GM21529 (cell line): ENCODE measurements at regions not wholly inside any gene's neighbourhood (a gene's known extent, or its start where the extent isn't known, plus 50 kb on each side); places are given as distances from the start of the nearest gene placed in this dataset.
"Not testable (repeated sequence)": the region's sequence is repeated elsewhere in the genome, so short reads cannot be mapped to it uniquely, and the experiment has no call there.

Experiments
- ATAC-seq: cut with Tn5 transposase; IDR thresholded peaks from one replicate; pipeline ENCODE4 v1.9.1; 2021; ENCODE audit not compliant: unreplicated experiment

GRCh38 chr3:168660879-168661657 is 565.3 kb upstream of the GOLIM4 start:
- ATAC-seq, result not testable (repeated sequence)

- ATAC-seq, result no peak
Measured at GRCh38 chr3:168659015-168659414, 563.3 kb upstream of the GOLIM4 start.

GRCh38 chr3:168655611-168656010 is 559.9 kb upstream of the GOLIM4 start:
- ATAC-seq, result no peak

GRCh38 chr3:168654700-168655099 is 559.0 kb upstream of the GOLIM4 start:
- no peak for ATAC-seq

GRCh38 chr3:168653255-168653654 is 557.5 kb upstream of the GOLIM4 start:
- ATAC-seq, result no peak

- ATAC-seq, result no peak
Measured at GRCh38 chr3:168648321-168648720, 552.6 kb upstream of the GOLIM4 start.

GRCh38 chr3:168647582-168647981 is 551.9 kb upstream of the GOLIM4 start:
- ATAC-seq, result no peak

- no peak for ATAC-seq
Measured at GRCh38 chr3:168645180-168645579, 549.5 kb upstream of the GOLIM4 start.

- no peak for ATAC-seq
Measured at GRCh38 chr3:168628549-168628948, 532.8 kb upstream of the GOLIM4 start.

- no peak for ATAC-seq
Measured at GRCh38 chr3:168625477-168625876, 529.8 kb upstream of the GOLIM4 start.

GRCh38 chr3:168624892-168625448 is 529.2 kb upstream of the GOLIM4 start:
- ATAC-seq, result no peak

- no peak for ATAC-seq
Measured at GRCh38 chr3:168624195-168624594, 528.5 kb upstream of the GOLIM4 start.

GRCh38 chr3:168622795-168623194 is 527.1 kb upstream of the GOLIM4 start:
- ATAC-seq, result no peak

- peak; percentile 43 for ATAC-seq
Measured at GRCh38 chr3:168620854-168621253, 525.1 kb upstream of the GOLIM4 start.

- no peak for ATAC-seq
Measured at GRCh38 chr3:168618827-168619470, 523.2 kb upstream of the GOLIM4 start.

- no peak for ATAC-seq
Measured at GRCh38 chr3:168617658-168618057, 521.9 kb upstream of the GOLIM4 start.

GRCh38 chr3:168616915-168617314 is 521.2 kb upstream of the GOLIM4 start:
- no peak for ATAC-seq

- ATAC-seq, result no peak
Measured at GRCh38 chr3:168615493-168616020, 519.8 kb upstream of the GOLIM4 start.

- no peak for ATAC-seq
Measured at GRCh38 chr3:168613151-168613550, 517.4 kb upstream of the GOLIM4 start.

GRCh38 chr3:168612671-168613070 is 516.9 kb upstream of the GOLIM4 start:
- ATAC-seq, result no peak

- ATAC-seq, result no peak
Measured at GRCh38 chr3:168611826-168612225, 516.1 kb upstream of the GOLIM4 start.

GRCh38 chr3:168608926-168609325 is 513.2 kb upstream of the GOLIM4 start:
- no peak for ATAC-seq
